Body of pancreas (tissue), 4 donors: ENCODE measurements at regions not wholly inside any gene's neighbourhood (a gene's known extent, or its start where the extent isn't known, plus 50 kb on each side); places are given as distances from the start of the nearest gene placed in this dataset.

ENCODE experiments used
- POLR2A ChIP-seq, 3 donors: fragments of 450-650 bp; IDR thresholded peaks; one replicate each; pipeline ENCODE4 v1.6.1; 2016; ENCODE audit warnings: antibody characterized with exemption in 3 of 3, mild to moderate bottlenecking in 2 of 3
- TF ChIP-seq, protein P1 (sequence below), 7 experiments: fragments of 450-650 bp in 4 of 7; fragments of 200-600 bp in 3 of 7; sonication (generic) in 3 of 7; IDR thresholded peaks; one replicate each; pipeline ENCODE4 v1.5.1; 2016 to 2019; ENCODE audit warnings: antibody characterized with exemption in 7 of 7

- TF ChIP-seq, protein P1, sequence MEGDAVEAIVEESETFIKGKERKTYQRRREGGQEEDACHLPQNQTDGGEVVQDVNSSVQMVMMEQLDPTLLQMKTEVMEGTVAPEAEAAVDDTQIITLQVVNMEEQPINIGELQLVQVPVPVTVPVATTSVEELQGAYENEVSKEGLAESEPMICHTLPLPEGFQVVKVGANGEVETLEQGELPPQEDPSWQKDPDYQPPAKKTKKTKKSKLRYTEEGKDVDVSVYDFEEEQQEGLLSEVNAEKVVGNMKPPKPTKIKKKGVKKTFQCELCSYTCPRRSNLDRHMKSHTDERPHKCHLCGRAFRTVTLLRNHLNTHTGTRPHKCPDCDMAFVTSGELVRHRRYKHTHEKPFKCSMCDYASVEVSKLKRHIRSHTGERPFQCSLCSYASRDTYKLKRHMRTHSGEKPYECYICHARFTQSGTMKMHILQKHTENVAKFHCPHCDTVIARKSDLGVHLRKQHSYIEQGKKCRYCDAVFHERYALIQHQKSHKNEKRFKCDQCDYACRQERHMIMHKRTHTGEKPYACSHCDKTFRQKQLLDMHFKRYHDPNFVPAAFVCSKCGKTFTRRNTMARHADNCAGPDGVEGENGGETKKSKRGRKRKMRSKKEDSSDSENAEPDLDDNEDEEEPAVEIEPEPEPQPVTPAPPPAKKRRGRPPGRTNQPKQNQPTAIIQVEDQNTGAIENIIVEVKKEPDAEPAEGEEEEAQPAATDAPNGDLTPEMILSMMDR (IDR thresholded peaks at IDR 0.05), result no peak
- TF ChIP-seq POLR2A (IDR thresholded peaks at IDR 0.05), result no peak
These were observed 75.5 kb upstream of the MDFIC2 start for GRCh38 chr3:70387889-70388288.
